AG04449 (cell line): ENCODE measurements at regions not wholly inside any gene's neighbourhood (a gene's known extent, or its start where the extent isn't known, plus 50 kb on each side); places are given as distances from the start of the nearest gene placed in this dataset.
A peak's percentile ranks its signal among the peaks of the same experiment; 100 is the strongest.

Experiments used
- CTCF ChIA-PET: fragments of 350-600 bp; formaldehyde crosslinking; extraction: SDS; loops from one replicate; lab custom pipeline; 2021; ENCODE audit warnings: antibody characterized with exemption; lab: Yijun Ruan, JAX
- POLR2A ChIA-PET: fragments of 400-600, 350-600 bp; formaldehyde crosslinking; extraction: SDS; loops from one replicate; lab custom pipeline; 2020; ENCODE audit warnings: antibody characterized with exemption, inconsistent platforms; lab: Yijun Ruan, JAX
- DNase-seq: peaks from one replicate; pipeline ENCODE4 v3.0.0-alpha.2; 2010; ENCODE audit warnings: low read depth, low spot score
- H3K4me3 ChIP-seq: 2 replicates; pipeline ENCODE4 v1.5.1; 2011; ENCODE audit warnings: low read depth, mild to moderate bottlenecking, control low read depth, low read length
- CTCF ChIP-seq: IDR thresholded peaks from one replicate; pipeline ENCODE4 v1.5.1; 2011; ENCODE audit warnings: mild to moderate bottlenecking, moderate library complexity, low read length, control low read depth, inconsistent platforms; ENCODE audit not compliant: insufficient read depth; ENCODE audit errors: missing control alignments

GRCh38 chr4:181249031-181249430, 994.2 kb upstream of the TENM3 start:
- POLR2A ChIA-PET = no interaction called here
- H3K4me3 ChIP-seq = no peak overlapping the region
- CTCF ChIA-PET = no interaction called here
- no peak for DNase-seq
- no peak for TF ChIP-seq CTCF

GRCh38 chr4:181254771-181255170, 988.4 kb upstream of the TENM3 start:
- no peak for DNase-seq
- CTCF ChIA-PET = no interaction called here

GRCh38 chr4:181258569-181258968, 984.6 kb upstream of the TENM3 start:
- CTCF ChIA-PET = interaction anchor here (0.9 kb wide), 1 partner anchor 630 kb away, joined by 3 read pairs; no protein-coding TSS in a partner anchor
- DNase-seq = no peak
- no peak for TF ChIP-seq CTCF

More at GRCh38 chr4:181254771-181255170, 988.4 kb upstream of the TENM3 start:
- POLR2A ChIA-PET = no interaction called here
- TF ChIP-seq CTCF = no peak
- H3K4me3 ChIP-seq = no peak overlapping the region

GRCh38 chr4:181259081-181259709, 984.0 kb upstream of the TENM3 start:
- ChIA-PET CTCF (interaction anchor here (0.9 kb wide), 1 partner anchor 629 kb away, joined by 3 read pairs; no protein-coding TSS in a partner anchor), POLR2A (no interaction called here)
- no peak for DNase-seq
- no peak overlapping the region for H3K4me3 ChIP-seq
- no peak for TF ChIP-seq CTCF

More at GRCh38 chr4:181258569-181258968, 984.6 kb upstream of the TENM3 start:
- POLR2A ChIA-PET = no interaction called here
- H3K4me3 ChIP-seq = no peak overlapping the region

GRCh38 chr4:181261279-181261678, 981.9 kb upstream of the TENM3 start:
- CTCF ChIA-PET = interaction anchor here (0.7 to 2.5 kb wide), 7 partner anchors 8 to 1666 kb away, joined by 3 to 24 read pairs (median 3); no protein-coding TSS in a partner anchor
- TF ChIP-seq CTCF = peak; percentile 12
- POLR2A ChIA-PET = no interaction called here
- no peak overlapping the region for H3K4me3 ChIP-seq
- DNase-seq = peak; percentile 3

GRCh38 chr4:181264893-181265292, 978.3 kb upstream of the TENM3 start:
- ChIA-PET POLR2A (no interaction called here), CTCF (interaction anchor here (1.6 kb wide), 1 partner anchor 261 kb away, joined by 4 read pairs; no protein-coding TSS in a partner anchor)
- no peak overlapping the region for H3K4me3 ChIP-seq
- no peak for TF ChIP-seq CTCF
- DNase-seq = no peak
